Esophagus muscularis mucosa (tissue), 4 donors: ENCODE measurements at regions not wholly inside any gene's neighbourhood (a gene's known extent, or its start where the extent isn't known, plus 50 kb on each side); places are given as distances from the start of the nearest gene placed in this dataset.

Source experiments
- EP300 ChIP-seq: sonication (generic); formaldehyde crosslinking; IDR thresholded peaks from one replicate; pipeline ENCODE4 v1.6.1; 2017; ENCODE audit warnings: antibody characterized with exemption
- POLR2A ChIP-seq: fragments of 450-650 bp; IDR thresholded peaks from one replicate; pipeline ENCODE4 v1.6.1; 2017; ENCODE audit warnings: antibody characterized with exemption, moderate library complexity, mild to moderate bottlenecking, low read depth
- POLR2AphosphoS5 ChIP-seq, 2 donors: sonication (generic); formaldehyde crosslinking; IDR thresholded peaks; one replicate each; pipeline ENCODE4 v1.6.1; 2017; ENCODE audit warnings: antibody characterized with exemption in 2 of 2
- TF ChIP-seq, protein P1 (sequence below), 3 experiments: fragments of 200-600 bp in 2 of 3; fragments of 450-650 bp in 1 of 3; sonication (generic) in 2 of 3; IDR thresholded peaks; one replicate each; pipeline ENCODE4 v1.5.1; 2017 to 2019; ENCODE audit warnings: antibody characterized with exemption in 3 of 3, mild to moderate bottlenecking in 2 of 3, moderate library complexity in 1 of 3

DNA sequence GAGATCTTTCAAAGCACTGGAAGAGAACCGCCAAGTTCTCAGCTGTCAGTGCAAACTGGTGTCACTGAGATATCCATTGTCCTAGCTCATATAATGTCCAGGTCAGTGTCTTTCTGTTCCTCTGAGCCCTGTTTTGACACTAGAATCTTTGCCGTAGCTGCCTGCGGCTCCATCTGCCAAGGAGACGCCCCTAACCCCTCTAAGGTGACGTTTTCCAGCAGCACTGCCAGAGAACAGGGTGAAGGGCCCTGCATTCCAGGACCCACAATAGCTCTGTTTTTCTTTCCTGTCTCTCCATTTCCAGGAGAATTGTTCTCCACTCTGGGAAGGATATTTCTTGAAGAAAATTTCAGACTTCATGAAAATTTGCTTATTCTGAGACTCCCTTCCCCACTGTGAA, 181.7 kb upstream of the SLC39A10 start:
- TF ChIP-seq, protein P1, sequence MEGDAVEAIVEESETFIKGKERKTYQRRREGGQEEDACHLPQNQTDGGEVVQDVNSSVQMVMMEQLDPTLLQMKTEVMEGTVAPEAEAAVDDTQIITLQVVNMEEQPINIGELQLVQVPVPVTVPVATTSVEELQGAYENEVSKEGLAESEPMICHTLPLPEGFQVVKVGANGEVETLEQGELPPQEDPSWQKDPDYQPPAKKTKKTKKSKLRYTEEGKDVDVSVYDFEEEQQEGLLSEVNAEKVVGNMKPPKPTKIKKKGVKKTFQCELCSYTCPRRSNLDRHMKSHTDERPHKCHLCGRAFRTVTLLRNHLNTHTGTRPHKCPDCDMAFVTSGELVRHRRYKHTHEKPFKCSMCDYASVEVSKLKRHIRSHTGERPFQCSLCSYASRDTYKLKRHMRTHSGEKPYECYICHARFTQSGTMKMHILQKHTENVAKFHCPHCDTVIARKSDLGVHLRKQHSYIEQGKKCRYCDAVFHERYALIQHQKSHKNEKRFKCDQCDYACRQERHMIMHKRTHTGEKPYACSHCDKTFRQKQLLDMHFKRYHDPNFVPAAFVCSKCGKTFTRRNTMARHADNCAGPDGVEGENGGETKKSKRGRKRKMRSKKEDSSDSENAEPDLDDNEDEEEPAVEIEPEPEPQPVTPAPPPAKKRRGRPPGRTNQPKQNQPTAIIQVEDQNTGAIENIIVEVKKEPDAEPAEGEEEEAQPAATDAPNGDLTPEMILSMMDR (IDR thresholded peaks at IDR 0.05) = no peak
- TF ChIP-seq POLR2AphosphoS5 (IDR thresholded peaks at IDR 0.05) (no peak), POLR2A (no peak), EP300 (no peak)
